ENCODE measurements at regions not wholly inside any gene's neighbourhood (a gene's known extent, or its start where the extent isn't known, plus 50 kb on each side); places are given as distances from the start of the nearest gene placed in this dataset.
"Not testable (repeated sequence)": the region's sequence is repeated elsewhere in the genome, so short reads cannot be mapped to it uniquely, and the experiment has no call there.

- Histone ChIP-seq H3K27ac (no peak overlapping the region), H3K27me3 (no peaks in the 10 kb centered on the region), H3K4me1 (no peaks in the 10 kb centered on the region), H3K4me3 (no peak overlapping the region), H3K9me3 (peaks cover 0 to 19% of the 10 kb centered on the region in 2 donors), H3K36me3 (no peaks in the 10 kb centered on the region)
- no peak for DNase-seq (ENCODE audit: low spot score in 2 of 2)
- TF ChIP-seq POLR2AphosphoS5 (IDR thresholded peaks at IDR 0.05) (no peak), POLR2A (IDR thresholded peaks at IDR 0.05) (no peak), CTCF (IDR thresholded peaks at IDR 0.05) (no peak)
- intact Hi-C loops (cut with DNase I; ENCODE audit: low total_unique reads): no loop called here
Observed at GRCh38 chr12:18827913-18828312, 90.0 kb downstream of the CAPZA3 start.

GRCh38 chr12:18828483-18828882, 90.6 kb downstream of the CAPZA3 start:
- peaks cover 0 to 19% of the 10 kb centered on the region in 2 donors for H3K9me3 ChIP-seq
- no peaks in the 10 kb centered on the region for H3K27me3 ChIP-seq
- no peak overlapping the region for H3K4me3 ChIP-seq
- intact Hi-C loops (cut with DNase I; ENCODE audit: low total_unique reads): no loop called here
- TF ChIP-seq CTCF (IDR thresholded peaks at IDR 0.05) (no peak), POLR2AphosphoS5 (IDR thresholded peaks at IDR 0.05) (no peak), POLR2A (IDR thresholded peaks at IDR 0.05) (no peak)
- no peak overlapping the region for H3K27ac ChIP-seq
- no peak for DNase-seq (ENCODE audit: low spot score in 2 of 2)
- H3K4me1 ChIP-seq: no peaks in the 10 kb centered on the region
- no peaks in the 10 kb centered on the region for H3K36me3 ChIP-seq

- H3K27ac ChIP-seq: no peak overlapping the region
- DNase-seq (ENCODE audit: low spot score in 2 of 2): no peak
- no peak overlapping the region for H3K4me3 ChIP-seq
- peaks cover 0 to 19% of the 10 kb centered on the region in 2 donors for H3K9me3 ChIP-seq
- intact Hi-C loops (cut with DNase I; ENCODE audit: low total_unique reads): no loop called here
- no peaks in the 10 kb centered on the region for H3K4me1 ChIP-seq
- no peaks in the 10 kb centered on the region for H3K36me3 ChIP-seq
- no peaks in the 10 kb centered on the region for H3K27me3 ChIP-seq
- no peak for TF ChIP-seq CTCF (IDR thresholded peaks at IDR 0.05)
Observed at GRCh38 chr12:18828987-18829386, 91.1 kb downstream of the CAPZA3 start.

GRCh38 chr12:18832932-18833331, 95.0 kb downstream of the CAPZA3 start:
- intact Hi-C loops (cut with DNase I; ENCODE audit: low total_unique reads); H3K4me3 ChIP-seq; DNase-seq (ENCODE audit: low spot score in 2 of 2); H3K27me3 ChIP-seq; H3K4me1 ChIP-seq; H3K27ac ChIP-seq; H3K36me3 ChIP-seq: not testable (repeated sequence)
- peaks cover 0 to 16% of the 10 kb centered on the region in 2 donors for H3K9me3 ChIP-seq

GRCh38 chr12:18837025-18837424, 99.1 kb downstream of the CAPZA3 start:
- Histone ChIP-seq H3K27me3 (no peaks in the 10 kb centered on the region), H3K4me1 (no peaks in the 10 kb centered on the region), H3K27ac (no peak overlapping the region), H3K36me3 (no peaks in the 10 kb centered on the region), H3K4me3 (no peak overlapping the region), H3K9me3 (no peaks in the 10 kb centered on the region)
- intact Hi-C loops (cut with DNase I; ENCODE audit: low total_unique reads): no loop called here
- TF ChIP-seq POLR2A (IDR thresholded peaks at IDR 0.05): no peak
- TF ChIP-seq POLR2AphosphoS5 (IDR thresholded peaks at IDR 0.05): no peak
- no peak for TF ChIP-seq CTCF (IDR thresholded peaks at IDR 0.05)
- DNase-seq (ENCODE audit: low spot score in 2 of 2): no peak

- no peak for TF ChIP-seq POLR2A (IDR thresholded peaks at IDR 0.05)
- no peak for TF ChIP-seq CTCF (IDR thresholded peaks at IDR 0.05)
- no peak for TF ChIP-seq POLR2AphosphoS5 (IDR thresholded peaks at IDR 0.05)
- intact Hi-C loops (cut with DNase I; ENCODE audit: low total_unique reads): no loop called here
- Histone ChIP-seq H3K9me3 (no peaks in the 10 kb centered on the region), H3K27ac (no peak overlapping the region), H3K4me1 (no peaks in the 10 kb centered on the region), H3K27me3 (no peaks in the 10 kb centered on the region), H3K4me3 (no peak overlapping the region), H3K36me3 (no peaks in the 10 kb centered on the region)
- no peak for DNase-seq (ENCODE audit: low spot score in 2 of 2)
Observed at GRCh38 chr12:18837505-18837904, 99.6 kb downstream of the CAPZA3 start.

- not testable (repeated sequence) for H3K36me3 ChIP-seq; H3K9me3 ChIP-seq; H3K4me3 ChIP-seq; DNase-seq (ENCODE audit: low spot score in 2 of 2); H3K27me3 ChIP-seq; H3K4me1 ChIP-seq; H3K27ac ChIP-seq
- intact Hi-C loops (cut with DNase I; ENCODE audit: low total_unique reads): loop anchor here (5.0 kb wide), 1 partner anchor 571 kb away; no protein-coding TSS in a partner anchor
Observed at GRCh38 chr12:18840997-18841396, 103.1 kb downstream of the CAPZA3 start.
